ENCODE measurements at regions not wholly inside any gene's neighbourhood (a gene's known extent, or its start where the extent isn't known, plus 50 kb on each side); places are given as distances from the start of the nearest gene placed in this dataset.
"Not testable (repeated sequence)": the region's sequence is repeated elsewhere in the genome, so short reads cannot be mapped to it uniquely, and the experiment has no call there.

GRCh38 chr17:27089079-27089928, 204.6 kb upstream of the WSB1 start:
- H3K27ac ChIP-seq (ENCODE audit: low read depth, low read length): not testable (repeated sequence)

DNA sequence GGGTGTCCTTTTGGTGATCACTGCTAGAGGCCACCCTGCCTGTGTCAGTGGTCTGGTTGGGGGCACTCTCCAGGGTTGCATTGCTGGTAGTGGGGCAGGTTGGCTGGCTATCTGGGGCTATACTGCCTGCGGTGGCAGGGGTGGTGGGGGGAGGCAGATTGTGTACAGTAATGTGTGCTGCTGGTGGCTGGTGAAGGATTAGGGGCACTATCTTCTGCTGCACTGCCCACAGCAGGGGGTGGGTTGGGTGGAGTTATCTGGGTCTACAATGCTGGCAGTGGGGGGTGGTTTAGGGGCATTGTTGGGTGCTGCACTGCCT, 204.0 kb upstream of the WSB1 start:
- H3K4me3 ChIP-seq (ENCODE audit: low read length): no peak overlapping the region
- H3K27me3 ChIP-seq (ENCODE audit: control insufficient read depth, insufficient read depth, low read length): no peaks in the 10 kb centered on the region
- H3K9ac ChIP-seq (ENCODE audit: low read length): no peak overlapping the region
- H3K4me1 ChIP-seq (ENCODE audit: control insufficient read depth, insufficient read depth, low read length): no peaks in the 10 kb centered on the region
- no peak overlapping the region for H3K27ac ChIP-seq (ENCODE audit: low read depth, low read length)
- no peaks in the 10 kb centered on the region for H3K36me3 ChIP-seq (ENCODE audit: control insufficient read depth, insufficient read depth, low read length)

More at GRCh38 chr17:27089079-27089928, 204.6 kb upstream of the WSB1 start:
- H3K27me3 ChIP-seq (ENCODE audit: control insufficient read depth, insufficient read depth, low read length); H3K36me3 ChIP-seq (ENCODE audit: control insufficient read depth, insufficient read depth, low read length); H3K4me1 ChIP-seq (ENCODE audit: control insufficient read depth, insufficient read depth, low read length); H3K9ac ChIP-seq (ENCODE audit: low read length); H3K4me3 ChIP-seq (ENCODE audit: low read length): not testable (repeated sequence)

GRCh38 chr17:27090450-27091042, 203.4 kb upstream of the WSB1 start:
- not testable (repeated sequence) for H3K9ac ChIP-seq (ENCODE audit: low read length); H3K27ac ChIP-seq (ENCODE audit: low read depth, low read length); H3K36me3 ChIP-seq (ENCODE audit: control insufficient read depth, insufficient read depth, low read length); H3K4me3 ChIP-seq (ENCODE audit: low read length); H3K4me1 ChIP-seq (ENCODE audit: control insufficient read depth, insufficient read depth, low read length); H3K27me3 ChIP-seq (ENCODE audit: control insufficient read depth, insufficient read depth, low read length)

GRCh38 chr17:27091043-27091497, 202.8 kb upstream of the WSB1 start:
- no peak overlapping the region for H3K4me3 ChIP-seq (ENCODE audit: low read length)
- H3K9ac ChIP-seq (ENCODE audit: low read length): no peak overlapping the region

DNA sequence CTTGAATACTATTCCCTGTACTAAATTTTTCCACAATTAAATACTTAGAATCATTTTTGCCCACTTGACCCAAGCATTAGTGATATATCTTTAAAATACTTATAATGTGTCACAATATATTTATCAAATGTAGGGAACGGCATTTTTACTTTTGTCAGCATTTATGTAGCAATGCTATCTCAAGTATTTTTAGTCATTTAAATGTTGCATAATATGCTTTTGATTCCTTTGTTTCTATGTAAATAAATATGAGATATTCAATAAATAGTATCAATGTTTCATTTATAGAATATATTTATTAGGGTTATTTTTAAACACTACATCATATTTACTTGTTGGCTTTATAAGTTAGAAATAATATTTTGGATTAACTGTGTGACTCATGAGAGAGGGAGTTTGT, 199.7 kb upstream of the WSB1 start:
- H3K4me3 ChIP-seq (ENCODE audit: low read length); H3K9ac ChIP-seq (ENCODE audit: low read length); H3K4me1 ChIP-seq (ENCODE audit: control insufficient read depth, insufficient read depth, low read length); H3K27ac ChIP-seq (ENCODE audit: low read depth, low read length); H3K36me3 ChIP-seq (ENCODE audit: control insufficient read depth, insufficient read depth, low read length); H3K27me3 ChIP-seq (ENCODE audit: control insufficient read depth, insufficient read depth, low read length): not testable (repeated sequence)

More at GRCh38 chr17:27091043-27091497, 202.8 kb upstream of the WSB1 start:
- H3K4me1 ChIP-seq (ENCODE audit: control insufficient read depth, insufficient read depth, low read length): no peaks in the 10 kb centered on the region
- no peaks in the 10 kb centered on the region for H3K27me3 ChIP-seq (ENCODE audit: control insufficient read depth, insufficient read depth, low read length)
- no peaks in the 10 kb centered on the region for H3K36me3 ChIP-seq (ENCODE audit: control insufficient read depth, insufficient read depth, low read length)
- H3K27ac ChIP-seq (ENCODE audit: low read depth, low read length): no peak overlapping the region

GRCh38 chr17:27095821-27096220, 198.1 kb upstream of the WSB1 start:
- H3K36me3 ChIP-seq (ENCODE audit: control insufficient read depth, insufficient read depth, low read length); H3K4me3 ChIP-seq (ENCODE audit: low read length); H3K27ac ChIP-seq (ENCODE audit: low read depth, low read length); H3K9ac ChIP-seq (ENCODE audit: low read length); H3K4me1 ChIP-seq (ENCODE audit: control insufficient read depth, insufficient read depth, low read length); H3K27me3 ChIP-seq (ENCODE audit: control insufficient read depth, insufficient read depth, low read length): not testable (repeated sequence)

GRCh38 chr17:27099266-27099665, 194.6 kb upstream of the WSB1 start:
- H3K4me3 ChIP-seq (ENCODE audit: low read length); H3K27me3 ChIP-seq (ENCODE audit: control insufficient read depth, insufficient read depth, low read length); H3K36me3 ChIP-seq (ENCODE audit: control insufficient read depth, insufficient read depth, low read length); H3K4me1 ChIP-seq (ENCODE audit: control insufficient read depth, insufficient read depth, low read length); H3K9ac ChIP-seq (ENCODE audit: low read length); H3K27ac ChIP-seq (ENCODE audit: low read depth, low read length): not testable (repeated sequence)

DNA sequence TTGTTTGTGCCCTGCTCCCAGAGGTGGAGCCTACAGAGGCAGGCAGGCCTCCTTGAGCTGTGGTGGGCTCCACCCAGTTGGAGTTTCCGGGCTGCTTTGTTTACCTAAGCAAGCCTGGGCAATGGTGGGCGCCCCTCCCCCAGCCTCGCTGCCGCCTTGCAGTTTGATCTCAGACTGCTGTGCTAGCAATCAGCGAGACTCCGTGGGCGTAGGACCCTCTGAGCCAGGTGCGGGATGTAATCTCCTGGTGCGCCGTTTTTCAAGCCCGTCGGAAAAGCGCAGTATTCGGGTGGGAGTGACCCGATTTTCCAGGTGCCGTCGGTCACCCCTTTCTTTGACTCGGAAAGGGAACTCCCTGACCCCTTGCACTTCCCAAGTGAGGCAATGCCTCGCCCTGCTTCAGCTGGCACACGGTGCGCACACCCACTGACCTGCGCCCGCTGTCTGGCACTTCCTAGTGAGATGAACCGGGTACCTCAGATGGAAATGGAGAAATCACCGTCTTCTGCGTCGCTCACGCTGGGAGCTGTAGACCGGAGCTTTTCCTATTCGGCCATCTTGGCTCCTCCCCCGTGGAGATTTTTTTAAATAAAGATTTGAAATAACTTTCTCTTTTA, 189.2 kb upstream of the WSB1 start:
- H3K36me3 ChIP-seq (ENCODE audit: control insufficient read depth, insufficient read depth, low read length); H3K9ac ChIP-seq (ENCODE audit: low read length); H3K27ac ChIP-seq (ENCODE audit: low read depth, low read length); H3K4me3 ChIP-seq (ENCODE audit: low read length); H3K27me3 ChIP-seq (ENCODE audit: control insufficient read depth, insufficient read depth, low read length); H3K4me1 ChIP-seq (ENCODE audit: control insufficient read depth, insufficient read depth, low read length): not testable (repeated sequence)

GRCh38 chr17:27105636-27106035, 188.3 kb upstream of the WSB1 start:
- H3K9ac ChIP-seq (ENCODE audit: low read length): no peak overlapping the region
- no peaks in the 10 kb centered on the region for H3K4me1 ChIP-seq (ENCODE audit: control insufficient read depth, insufficient read depth, low read length)
- no peak overlapping the region for H3K27ac ChIP-seq (ENCODE audit: low read depth, low read length)
- no peaks in the 10 kb centered on the region for H3K36me3 ChIP-seq (ENCODE audit: control insufficient read depth, insufficient read depth, low read length)
- H3K27me3 ChIP-seq (ENCODE audit: control insufficient read depth, insufficient read depth, low read length): no peaks in the 10 kb centered on the region
- H3K4me3 ChIP-seq (ENCODE audit: low read length): no peak overlapping the region

DNA sequence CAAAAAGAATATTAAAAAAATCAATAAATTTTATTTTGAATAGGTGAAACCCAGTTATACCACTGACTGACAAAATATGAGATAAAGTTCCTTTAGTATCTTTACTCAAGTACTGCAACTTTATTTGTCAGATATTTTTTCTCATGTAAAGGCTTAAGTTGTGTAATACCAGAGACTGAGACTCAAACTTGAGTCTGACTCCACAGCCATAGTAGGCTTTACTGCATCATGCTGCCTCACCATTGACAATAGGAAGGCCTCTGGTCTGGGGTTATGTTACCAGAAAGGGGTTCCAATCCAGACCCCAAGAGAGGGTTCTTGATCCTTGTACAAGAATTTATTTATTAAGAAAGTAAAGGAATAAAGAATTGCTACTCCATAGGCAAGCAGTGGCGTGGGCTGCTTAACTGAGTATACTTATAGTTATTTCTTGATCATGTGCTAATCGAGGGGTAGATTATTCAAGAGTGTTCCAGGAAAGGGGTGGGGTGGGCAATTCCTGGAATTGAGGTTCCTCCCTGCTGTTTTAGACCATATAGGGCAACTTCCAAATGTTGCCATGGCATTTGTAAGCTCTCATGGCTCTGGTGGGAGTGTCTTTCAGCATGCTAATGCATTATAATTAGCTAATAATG, 187.4 kb upstream of the WSB1 start:
- H3K27ac ChIP-seq (ENCODE audit: low read depth, low read length): no peak overlapping the region
- no peak overlapping the region for H3K9ac ChIP-seq (ENCODE audit: low read length)
- no peaks in the 10 kb centered on the region for H3K27me3 ChIP-seq (ENCODE audit: control insufficient read depth, insufficient read depth, low read length)
- no peaks in the 10 kb centered on the region for H3K4me1 ChIP-seq (ENCODE audit: control insufficient read depth, insufficient read depth, low read length)
- H3K36me3 ChIP-seq (ENCODE audit: control insufficient read depth, insufficient read depth, low read length): no peaks in the 10 kb centered on the region
- H3K4me3 ChIP-seq (ENCODE audit: low read length): no peak overlapping the region

DNA sequence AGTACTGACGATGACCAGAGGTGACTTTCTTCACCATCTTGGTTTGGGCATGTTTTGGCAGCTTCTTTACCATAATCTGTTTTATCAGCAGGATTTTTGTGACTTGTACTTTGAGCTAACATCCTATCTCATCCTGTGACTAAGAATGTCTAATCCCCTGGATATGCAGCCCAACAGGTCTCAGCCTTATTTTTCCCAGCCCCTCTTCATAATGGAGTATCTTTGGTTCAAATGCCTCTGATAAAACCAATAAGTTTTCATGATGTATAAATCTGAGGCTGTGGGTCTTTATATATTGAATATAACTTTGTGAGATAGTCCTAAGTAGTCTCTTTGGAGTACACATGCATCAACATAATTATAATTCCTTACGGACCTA, 186.9 kb upstream of the WSB1 start:
- Histone ChIP-seq H3K27ac (ENCODE audit: low read depth, low read length) (no peak overlapping the region), H3K27me3 (ENCODE audit: control insufficient read depth, insufficient read depth, low read length) (no peaks in the 10 kb centered on the region), H3K9ac (ENCODE audit: low read length) (no peak overlapping the region), H3K4me3 (ENCODE audit: low read length) (no peak overlapping the region), H3K4me1 (ENCODE audit: control insufficient read depth, insufficient read depth, low read length) (no peaks in the 10 kb centered on the region), H3K36me3 (ENCODE audit: control insufficient read depth, insufficient read depth, low read length) (no peaks in the 10 kb centered on the region)

GRCh38 chr17:27107386-27108328, 186.3 kb upstream of the WSB1 start:
- not testable (repeated sequence) for H3K4me1 ChIP-seq (ENCODE audit: control insufficient read depth, insufficient read depth, low read length); H3K27ac ChIP-seq (ENCODE audit: low read depth, low read length); H3K4me3 ChIP-seq (ENCODE audit: low read length); H3K27me3 ChIP-seq (ENCODE audit: control insufficient read depth, insufficient read depth, low read length); H3K36me3 ChIP-seq (ENCODE audit: control insufficient read depth, insufficient read depth, low read length); H3K9ac ChIP-seq (ENCODE audit: low read length)
